ENCODE measurements at regions not wholly inside any gene's neighbourhood (a gene's known extent, or its start where the extent isn't known, plus 50 kb on each side); places are given as distances from the start of the nearest gene placed in this dataset.

- H3K9me3 Mint-ChIP-seq = no peaks in the 10 kb centered on the region
- H3K27ac Mint-ChIP-seq = no peak overlapping the region
- H3K27me3 Mint-ChIP-seq = no peaks in the 10 kb centered on the region
- POLR2A ChIA-PET = no interaction called here
- DNase-seq = no peak
- CTCF ChIA-PET = interaction anchor here (0.6 kb wide), 1 partner anchor 9 kb away, joined by 4 read pairs; no protein-coding TSS in a partner anchor
- no peaks in the 10 kb centered on the region for H3K36me3 Mint-ChIP-seq (ENCODE audit: low read depth)
- H3K4me3 Mint-ChIP-seq = no peak overlapping the region
- H3K4me1 Mint-ChIP-seq = no peaks in the 10 kb centered on the region
Observed at GRCh38 chr4:64520421-64520820, 111.2 kb upstream of the TECRL start.

- no peaks in the 10 kb centered on the region for H3K27me3 Mint-ChIP-seq
- no peak overlapping the region for H3K4me3 Mint-ChIP-seq
- DNase-seq = no peak
- no peaks in the 10 kb centered on the region for H3K9me3 Mint-ChIP-seq
- POLR2A ChIA-PET = no interaction called here
- no peak overlapping the region for H3K27ac Mint-ChIP-seq
- CTCF ChIA-PET = no interaction called here
- H3K4me1 Mint-ChIP-seq = no peaks in the 10 kb centered on the region
- no peaks in the 10 kb centered on the region for H3K36me3 Mint-ChIP-seq (ENCODE audit: low read depth)
Observed at GRCh38 chr4:64518600-64518999, 109.3 kb upstream of the TECRL start.

DNA sequence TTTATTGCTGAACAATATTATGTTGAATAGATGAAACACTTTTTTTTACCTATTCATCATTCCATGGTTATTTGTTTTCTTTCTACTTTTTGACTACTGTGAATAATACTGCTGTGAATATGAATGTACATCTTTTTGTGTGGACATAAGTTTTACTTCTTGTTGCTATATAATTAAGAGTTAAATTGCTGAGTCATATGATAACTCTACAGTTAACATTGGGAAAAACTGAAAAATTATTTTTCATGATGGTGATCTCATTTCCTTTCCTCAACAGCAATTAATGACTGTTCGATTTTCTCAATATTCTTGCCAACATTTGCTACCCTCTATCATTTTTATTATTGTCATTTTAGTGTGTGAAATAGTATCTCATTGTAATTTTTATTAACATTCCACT is 106.9 kb upstream of the TECRL start:
- POLR2A ChIA-PET = no interaction called here

GRCh38 chr4:64508089-64508488 is 98.8 kb upstream of the TECRL start:
- Mint-ChIP-seq H3K36me3 (ENCODE audit: low read depth) (no peaks in the 10 kb centered on the region), H3K27me3 (no peaks in the 10 kb centered on the region), H3K4me3 (no peak overlapping the region), H3K27ac (no peak overlapping the region), H3K4me1 (no peaks in the 10 kb centered on the region), H3K9me3 (no peaks in the 10 kb centered on the region)
- ChIA-PET POLR2A (no interaction called here), CTCF (no interaction called here)
- DNase-seq = no peak

More for the DNA sequence above, 106.9 kb upstream of the TECRL start:
- CTCF ChIA-PET = no interaction called here
- H3K4me3 Mint-ChIP-seq = no peak overlapping the region
- H3K9me3 Mint-ChIP-seq = no peaks in the 10 kb centered on the region
- no peak for DNase-seq
- no peaks in the 10 kb centered on the region for H3K4me1 Mint-ChIP-seq
- H3K27ac Mint-ChIP-seq = no peak overlapping the region
- no peaks in the 10 kb centered on the region for H3K27me3 Mint-ChIP-seq
- H3K36me3 Mint-ChIP-seq (ENCODE audit: low read depth) = no peaks in the 10 kb centered on the region

DNA sequence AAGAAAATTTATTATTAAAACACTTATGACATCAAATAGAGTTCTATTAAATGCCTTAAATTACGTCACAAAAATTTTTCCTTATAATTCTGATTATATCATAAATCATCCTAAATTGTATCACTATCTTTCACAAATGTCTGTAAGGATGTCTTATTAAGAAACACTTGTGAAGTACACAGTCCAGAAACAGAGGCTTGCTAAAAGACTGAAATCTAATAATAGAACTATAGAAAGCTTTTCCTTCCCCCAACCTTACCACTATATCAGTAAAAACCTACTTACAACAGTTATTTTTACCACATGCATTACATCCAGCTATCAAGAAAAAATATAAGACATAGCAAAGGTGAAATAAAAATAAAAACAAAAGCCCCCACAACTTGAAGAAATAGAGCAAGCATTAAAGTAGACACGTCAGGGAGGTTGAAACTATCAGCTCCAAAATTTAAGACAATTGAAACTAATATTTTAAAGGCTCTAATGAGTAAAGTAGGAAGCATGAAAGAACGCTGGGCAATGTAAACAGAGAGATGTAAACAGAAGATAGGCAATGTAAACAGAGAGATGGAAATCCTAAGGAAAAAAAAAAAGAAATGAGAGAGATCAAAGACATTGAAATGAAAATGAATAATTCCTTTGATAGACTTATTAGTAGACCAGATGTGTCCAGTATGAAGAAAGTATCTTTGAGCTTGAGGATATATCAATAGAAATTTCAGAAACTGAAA is 94.9 kb upstream of the TECRL start:
- no peak overlapping the region for H3K27ac Mint-ChIP-seq
- H3K9me3 Mint-ChIP-seq = peaks cover 2% of the 10 kb centered on the region
- ChIA-PET CTCF (no interaction called here), POLR2A (no interaction called here)
- no peaks in the 10 kb centered on the region for H3K27me3 Mint-ChIP-seq
- no peak overlapping the region for H3K4me3 Mint-ChIP-seq
- no peak for DNase-seq
- no peaks in the 10 kb centered on the region for H3K36me3 Mint-ChIP-seq (ENCODE audit: low read depth)
- H3K4me1 Mint-ChIP-seq = no peaks in the 10 kb centered on the region

DNA sequence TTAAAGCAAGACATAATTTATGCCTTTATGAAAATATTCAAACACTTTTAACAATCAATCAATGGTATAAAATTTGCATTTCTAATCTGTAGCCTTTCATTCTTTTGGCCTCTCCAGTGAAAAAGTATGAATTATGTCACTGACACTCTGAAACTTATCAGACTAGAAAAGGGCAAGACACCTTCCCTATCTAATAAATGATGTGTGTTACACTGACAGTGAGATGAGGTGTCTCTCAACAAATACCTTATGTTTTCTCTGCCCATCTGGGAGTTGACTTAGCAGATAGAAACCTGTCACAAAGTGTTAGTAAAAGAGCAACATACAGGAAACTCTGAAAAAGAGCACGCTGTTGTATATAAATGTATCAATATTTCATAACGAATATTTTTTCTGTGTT is 94.2 kb upstream of the TECRL start:
- H3K27me3 Mint-ChIP-seq = no peaks in the 10 kb centered on the region
- no peak for DNase-seq
- POLR2A ChIA-PET = no interaction called here
- no peaks in the 10 kb centered on the region for H3K4me1 Mint-ChIP-seq
- H3K9me3 Mint-ChIP-seq = peaks cover 2% of the 10 kb centered on the region
- CTCF ChIA-PET = no interaction called here
- H3K4me3 Mint-ChIP-seq = no peak overlapping the region
- H3K36me3 Mint-ChIP-seq (ENCODE audit: low read depth) = no peaks in the 10 kb centered on the region
- no peak overlapping the region for H3K27ac Mint-ChIP-seq

- CTCF ChIA-PET = no interaction called here
- H3K27ac Mint-ChIP-seq = no peak overlapping the region
- DNase-seq = no peak
- H3K36me3 Mint-ChIP-seq (ENCODE audit: low read depth) = no peaks in the 10 kb centered on the region
- H3K9me3 Mint-ChIP-seq = peaks cover 2% of the 10 kb centered on the region
- no peak overlapping the region for H3K4me3 Mint-ChIP-seq
- POLR2A ChIA-PET = no interaction called here
- no peaks in the 10 kb centered on the region for H3K27me3 Mint-ChIP-seq
- H3K4me1 Mint-ChIP-seq = no peaks in the 10 kb centered on the region
Observed at GRCh38 chr4:64497491-64497890, 88.2 kb upstream of the TECRL start.

DNA sequence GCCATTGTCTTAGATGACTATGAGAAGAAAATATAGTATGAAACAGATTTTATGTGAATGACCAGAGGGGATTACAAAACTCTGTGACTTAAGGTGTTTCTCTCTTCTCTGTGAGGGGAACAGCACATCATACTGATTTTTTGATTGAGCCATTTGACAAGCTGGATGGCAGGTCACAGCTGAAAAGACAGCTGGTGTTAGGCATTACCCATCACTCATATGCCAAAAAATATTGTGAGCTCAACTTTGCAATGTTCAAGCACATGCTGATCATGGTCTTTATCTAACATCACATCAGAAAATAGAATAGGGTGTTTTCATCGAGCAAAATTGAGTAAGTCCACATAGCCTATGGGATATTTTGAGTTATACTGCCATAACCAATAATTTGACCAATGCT is 86.7 kb upstream of the TECRL start:
- Mint-ChIP-seq H3K36me3 (ENCODE audit: low read depth) (no peaks in the 10 kb centered on the region), H3K27me3 (no peaks in the 10 kb centered on the region), H3K4me3 (no peak overlapping the region), H3K4me1 (no peaks in the 10 kb centered on the region), H3K27ac (no peak overlapping the region), H3K9me3 (peaks cover 7% of the 10 kb centered on the region)
- POLR2A ChIA-PET = no interaction called here
- CTCF ChIA-PET = no interaction called here
- DNase-seq = no peak

DNA sequence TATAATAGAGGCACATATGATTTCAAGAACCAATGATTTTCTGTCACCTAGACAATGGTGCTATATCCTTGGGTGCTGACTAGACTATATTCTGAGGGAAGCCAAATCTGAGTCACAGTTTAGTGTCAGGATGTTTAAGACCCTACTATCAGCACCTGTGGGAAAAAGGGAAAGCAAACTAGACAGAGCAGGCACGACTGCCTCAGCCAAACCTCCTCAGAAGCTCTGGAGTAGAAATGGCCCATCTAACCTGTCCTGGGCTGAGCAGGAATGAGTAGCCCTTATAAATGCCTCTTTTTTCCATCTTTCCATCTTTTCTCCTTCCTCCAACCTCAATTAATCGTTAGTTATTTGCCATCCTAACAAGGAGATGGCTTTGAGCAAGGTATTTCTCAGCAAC is 80.4 kb upstream of the TECRL start:
- Mint-ChIP-seq H3K9me3 (peaks cover 5% of the 10 kb centered on the region), H3K36me3 (ENCODE audit: low read depth) (no peaks in the 10 kb centered on the region)

GRCh38 chr4:64479338-64479737 is 70.1 kb upstream of the TECRL start:
- CTCF ChIA-PET = no interaction called here
- peaks cover 7% of the 10 kb centered on the region for H3K9me3 Mint-ChIP-seq

More for the DNA sequence above, 80.4 kb upstream of the TECRL start:
- Mint-ChIP-seq H3K4me1 (no peaks in the 10 kb centered on the region), H3K27me3 (no peaks in the 10 kb centered on the region), H3K4me3 (no peak overlapping the region), H3K27ac (no peak overlapping the region)
- DNase-seq = no peak
- CTCF ChIA-PET = no interaction called here
- POLR2A ChIA-PET = no interaction called here

GRCh38 chr4:64477127-64477526 is 67.9 kb upstream of the TECRL start:
- H3K27ac Mint-ChIP-seq = no peak overlapping the region
- CTCF ChIA-PET = no interaction called here
- DNase-seq = no peak
- no peaks in the 10 kb centered on the region for H3K27me3 Mint-ChIP-seq
- no peak overlapping the region for H3K4me3 Mint-ChIP-seq
- peaks cover 7% of the 10 kb centered on the region for H3K9me3 Mint-ChIP-seq
- H3K36me3 Mint-ChIP-seq (ENCODE audit: low read depth) = no peaks in the 10 kb centered on the region
- no peaks in the 10 kb centered on the region for H3K4me1 Mint-ChIP-seq
- POLR2A ChIA-PET = no interaction called here

More at GRCh38 chr4:64479338-64479737, 70.1 kb upstream of the TECRL start:
- H3K27ac Mint-ChIP-seq = no peak overlapping the region
- no peak for DNase-seq
- no peaks in the 10 kb centered on the region for H3K27me3 Mint-ChIP-seq
- H3K4me3 Mint-ChIP-seq = no peak overlapping the region
- H3K36me3 Mint-ChIP-seq (ENCODE audit: low read depth) = no peaks in the 10 kb centered on the region
- no peaks in the 10 kb centered on the region for H3K4me1 Mint-ChIP-seq
- POLR2A ChIA-PET = no interaction called here

GRCh38 chr4:64465263-64465662 is 56.0 kb upstream of the TECRL start:
- Mint-ChIP-seq H3K4me3 (no peak overlapping the region), H3K27me3 (no peaks in the 10 kb centered on the region), H3K4me1 (no peaks in the 10 kb centered on the region), H3K36me3 (ENCODE audit: low read depth) (no peaks in the 10 kb centered on the region), H3K27ac (no peak overlapping the region), H3K9me3 (no peaks in the 10 kb centered on the region)
- CTCF ChIA-PET = no interaction called here
- no peak for DNase-seq
- POLR2A ChIA-PET = no interaction called here

DNA sequence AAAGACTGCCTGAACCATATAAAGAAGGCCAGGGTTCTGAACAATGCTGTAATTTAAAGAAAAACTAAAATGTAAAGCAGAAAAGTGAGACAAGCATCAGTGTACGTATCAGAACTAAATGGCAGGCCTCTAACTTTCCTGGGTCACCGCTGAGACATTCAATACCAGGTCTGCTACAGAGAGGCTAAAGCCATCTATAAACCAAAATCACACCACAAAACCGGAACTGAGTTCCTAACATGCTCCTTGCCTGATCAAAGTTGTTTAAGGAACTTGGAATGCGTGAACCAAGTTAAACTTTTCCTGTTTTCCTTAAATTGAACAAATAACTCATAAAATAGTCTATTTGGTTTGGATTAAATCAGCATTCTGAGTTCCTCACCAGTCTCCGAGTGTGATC is 55.3 kb upstream of the TECRL start:
- Mint-ChIP-seq H3K4me3 (no peak overlapping the region), H3K27ac (no peak overlapping the region), H3K27me3 (no peaks in the 10 kb centered on the region), H3K36me3 (ENCODE audit: low read depth) (no peaks in the 10 kb centered on the region), H3K9me3 (no peaks in the 10 kb centered on the region), H3K4me1 (no peaks in the 10 kb centered on the region)
- no peak for DNase-seq
- ChIA-PET CTCF (no interaction called here), POLR2A (no interaction called here)

All from activated CD4-positive, alpha-beta T cell treated with anti-CD3 and anti-CD28 coated beads, Interleukin-2, amount 10 ng/mL, durations not matched to agents 7 days and 5 days (primary cell).